A549 (cell line): ENCODE measurements at regions not wholly inside any gene's neighbourhood (a gene's known extent, or its start where the extent isn't known, plus 50 kb on each side); places are given as distances from the start of the nearest gene placed in this dataset.

ENCODE experiments used
- CTCF ChIP-seq: fragments of >200 bp; sonication (Bioruptor Twin); formaldehyde crosslinking; IDR thresholded peaks from 3 replicates; pipeline ENCODE4 v1.5.1; 2016
- MAX ChIP-seq: IDR thresholded peaks from 2 replicates; pipeline ENCODE4 v1.6.1; 2012
- POLR2A ChIP-seq: IDR thresholded peaks from 2 replicates; pipeline ENCODE4 v1.6.1; 2012; ENCODE audit warnings: mild to moderate bottlenecking, low read length
- RCOR1 ChIP-seq: fragments of 150-350 bp; IDR thresholded peaks from 2 replicates; pipeline ENCODE4 v1.6.1; 2014; ENCODE audit warnings: antibody characterized with exemption, low read length, low read depth

- TF ChIP-seq CTCF (no peak), POLR2A (no peak), RCOR1 (no peak), MAX (no peak)
Measured at GRCh38 chr5:164345853-164346252, 840.4 kb downstream of the MAT2B start.
